Panc1 (cell line): ENCODE measurements at regions not wholly inside any gene's neighbourhood (a gene's known extent, or its start where the extent isn't known, plus 50 kb on each side); places are given as distances from the start of the nearest gene placed in this dataset.

Experiments used
- CTCF ChIP-seq: fragments of 450-650 bp; IDR thresholded peaks from 2 replicates; pipeline ENCODE4 v1.5.1; 2017; ENCODE audit warnings: mild to moderate bottlenecking
- POLR2AphosphoS5 ChIP-seq: IDR thresholded peaks from 2 replicates; pipeline ENCODE4 v1.6.1; 2012; ENCODE audit warnings: mild to moderate bottlenecking, low read depth, low read length, moderate library complexity
- REST ChIP-seq, 2 experiments: IDR thresholded peaks; 2 replicates each; pipeline ENCODE4 v1.6.1; 2011 to 2012; ENCODE audit warnings: low read depth in 2 of 2, control low read depth in 1 of 2, low read length in 1 of 2, mild to moderate bottlenecking in 1 of 2, moderate library complexity in 1 of 2; ENCODE audit not compliant: insufficient read depth in 1 of 2
- SIN3A ChIP-seq: IDR thresholded peaks from 2 replicates; pipeline ENCODE4 v1.6.1; 2012; ENCODE audit warnings: low read depth, mild to moderate bottlenecking, low read length, moderate library complexity, borderline replicate concordance; ENCODE audit not compliant: insufficient read depth
- TCF7L2 ChIP-seq: IDR thresholded peaks from 2 replicates; pipeline ENCODE4 v1.6.1; 2011; ENCODE audit warnings: mild to moderate bottlenecking, low read depth, low read length, inconsistent platforms

GRCh38 chr1:217021956-217022355 is 298.7 kb upstream of the ESRRG start:
- TF ChIP-seq REST (IDR thresholded peaks at IDR 0.05; ENCODE audit: insufficient read depth in 1 of 2, low read depth in 2 of 2, low read length in 1 of 2) (no peak), CTCF (no peak), POLR2AphosphoS5 (no peak), TCF7L2 (no peak), SIN3A (no peak)
